Transverse colon (tissue), 4 donors: ENCODE measurements at regions not wholly inside any gene's neighbourhood (a gene's known extent, or its start where the extent isn't known, plus 50 kb on each side); places are given as distances from the start of the nearest gene placed in this dataset.

Experiments
- DNase-seq: peaks from one replicate; pipeline ENCODE4 v3.0.0-alpha.2; 2019
- H3K27ac ChIP-seq, 4 donors: fragments of 200-600 bp; sonication (generic); 2 replicates each; pipeline ENCODE4 v1.5.1; 2016 to 2018; ENCODE audit warnings: inconsistent platforms in 4 of 4
- H3K27me3 ChIP-seq: fragments of 200-600 bp; sonication (generic); 2 replicates; pipeline ENCODE4 v1.5.1; 2017; ENCODE audit warnings: inconsistent platforms
- H3K36me3 ChIP-seq, 4 donors: fragments of 200-600 bp; sonication (generic); 2 replicates each; pipeline ENCODE4 v1.5.1; 2017 to 2019; ENCODE audit warnings: inconsistent platforms in 4 of 4
- H3K4me1 ChIP-seq, 4 donors: fragments of 200-600 bp; sonication (generic); 2 replicates each; pipeline ENCODE4 v1.5.1; 2017 to 2020; ENCODE audit warnings: inconsistent platforms in 4 of 4
- H3K4me3 ChIP-seq, 4 donors: fragments of 200-600 bp; sonication (generic); 1 replicate in 1 of 4; 2 replicates in 3 of 4; pipeline versions ENCODE4 v1.5.1 to v1.6.1; 2017 to 2019; ENCODE audit warnings: inconsistent platforms in 4 of 4
- H3K9me3 ChIP-seq, 2 donors: fragments of 200-600 bp; sonication (generic); 2 replicates each; pipeline ENCODE4 v1.5.1; 2017 to 2019; ENCODE audit warnings: inconsistent platforms in 2 of 2
- EP300 ChIP-seq: sonication (generic); formaldehyde crosslinking; IDR thresholded peaks from one replicate; pipeline ENCODE4 v1.6.1; 2017; ENCODE audit warnings: antibody characterized with exemption, low read depth
- POLR2A ChIP-seq: fragments of 450-650 bp; IDR thresholded peaks from one replicate; pipeline ENCODE4 v1.6.1; 2016; ENCODE audit warnings: antibody characterized with exemption, mild to moderate bottlenecking, moderate library complexity
- POLR2AphosphoS5 ChIP-seq, 3 donors: sonication (generic); formaldehyde crosslinking; IDR thresholded peaks; one replicate each; pipeline ENCODE4 v1.6.1; 2016; ENCODE audit warnings: antibody characterized with exemption in 3 of 3
- WGBS, 2 donors: methylation state at CpG; one replicate each; pipeline ENCODE4 v1.1.5; 2018; ENCODE audit warnings: low coverage in 1 of 2; 5-methylcytosine and 5-hydroxymethylcytosine counted together
- in situ Hi-C, 4 donors: fragments of 200-750 bp; cut with MboI; loops; one replicate each; pipeline versions ENCODE4 v1.15.0 to v1.15.1; 2017; ENCODE audit warnings: low sequenced_read_pairs in 3 of 4, low pct_ligation_motif_present in 1 of 4, low pct_unique_long_range_greater_than_20kb in 1 of 4
- intact Hi-C: fragments of 100-400 bp; cut with DNase I; formaldehyde crosslinking; loops from one replicate; pipeline ENCODE4 v1.15.1; 2023; ENCODE audit warnings: low total_unique reads
- TF ChIP-seq, protein P1 (sequence below), 5 experiments: fragments of 200-600 bp in 3 of 5; fragments of 450-650 bp in 2 of 5; sonication (generic) in 3 of 5; IDR thresholded peaks; 1 replicate in 2 of 5; 2 replicates in 3 of 5; pipeline ENCODE4 v1.5.1; 2016 to 2017; ENCODE audit warnings: antibody characterized with exemption in 5 of 5, inconsistent platforms in 3 of 5, mild to moderate bottlenecking in 2 of 5, moderate library complexity in 1 of 5

DNA sequence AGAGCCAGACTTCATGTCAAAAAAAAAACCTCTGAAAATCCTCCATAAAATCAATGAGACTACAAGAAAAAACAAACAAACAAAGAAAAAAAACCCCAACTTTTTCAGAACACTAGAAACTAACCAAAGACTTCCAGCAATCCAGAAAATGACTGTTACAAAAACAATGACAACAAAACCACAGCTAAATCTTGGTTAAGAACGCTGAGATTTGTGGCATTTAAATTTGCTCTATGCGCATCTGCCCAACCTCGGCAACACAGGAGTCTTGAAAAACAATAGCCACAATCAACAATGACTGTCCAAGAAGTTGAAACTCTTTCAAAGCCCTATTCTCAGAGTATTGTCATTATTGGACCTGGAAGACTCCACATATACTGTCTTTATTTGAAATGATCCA lies 402.4 kb downstream of the ZFHX3 start:
- WGBS, 2 donors: 78 to 81% methylated on average over 3 of the region's 3 CpGs
- Histone ChIP-seq H3K9me3 (peaks cover 4 to 6% of the 10 kb centered on the region in 2 donors), H3K36me3 (no peaks in the 10 kb centered on the region), H3K27ac (no peak overlapping the region), H3K4me3 (no peak overlapping the region), H3K27me3 (no peaks in the 10 kb centered on the region), H3K4me1 (no peaks in the 10 kb centered on the region)
- intact Hi-C loops (no loop called here), in situ Hi-C loops (no loop called here)
- no peak for DNase-seq
- TF ChIP-seq POLR2A (no peak), POLR2AphosphoS5 (IDR thresholded peaks at IDR 0.05) (no peak), EP300 (no peak)
- TF ChIP-seq, protein P1, sequence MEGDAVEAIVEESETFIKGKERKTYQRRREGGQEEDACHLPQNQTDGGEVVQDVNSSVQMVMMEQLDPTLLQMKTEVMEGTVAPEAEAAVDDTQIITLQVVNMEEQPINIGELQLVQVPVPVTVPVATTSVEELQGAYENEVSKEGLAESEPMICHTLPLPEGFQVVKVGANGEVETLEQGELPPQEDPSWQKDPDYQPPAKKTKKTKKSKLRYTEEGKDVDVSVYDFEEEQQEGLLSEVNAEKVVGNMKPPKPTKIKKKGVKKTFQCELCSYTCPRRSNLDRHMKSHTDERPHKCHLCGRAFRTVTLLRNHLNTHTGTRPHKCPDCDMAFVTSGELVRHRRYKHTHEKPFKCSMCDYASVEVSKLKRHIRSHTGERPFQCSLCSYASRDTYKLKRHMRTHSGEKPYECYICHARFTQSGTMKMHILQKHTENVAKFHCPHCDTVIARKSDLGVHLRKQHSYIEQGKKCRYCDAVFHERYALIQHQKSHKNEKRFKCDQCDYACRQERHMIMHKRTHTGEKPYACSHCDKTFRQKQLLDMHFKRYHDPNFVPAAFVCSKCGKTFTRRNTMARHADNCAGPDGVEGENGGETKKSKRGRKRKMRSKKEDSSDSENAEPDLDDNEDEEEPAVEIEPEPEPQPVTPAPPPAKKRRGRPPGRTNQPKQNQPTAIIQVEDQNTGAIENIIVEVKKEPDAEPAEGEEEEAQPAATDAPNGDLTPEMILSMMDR (IDR thresholded peaks at IDR 0.05): no peak

DNA sequence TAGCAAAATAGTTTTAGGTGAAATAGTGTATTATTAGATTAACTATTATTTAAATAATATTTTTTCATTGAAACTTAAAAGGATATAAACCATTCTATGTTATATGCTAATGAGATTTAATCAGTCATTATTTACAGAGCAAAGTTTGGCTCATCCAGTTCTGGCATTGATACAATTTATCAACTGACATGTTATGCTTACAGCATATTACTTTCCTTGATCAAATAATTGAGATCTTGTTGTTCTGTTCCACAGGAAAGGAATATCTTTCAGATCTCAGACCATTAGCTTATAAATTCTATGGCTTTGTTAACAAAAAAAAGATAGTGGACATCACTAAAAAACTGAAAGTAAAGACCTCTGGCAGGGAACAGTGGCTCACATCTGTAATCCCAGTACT lies 403.0 kb downstream of the ZFHX3 start:
- H3K4me3 ChIP-seq: no peak overlapping the region
- no peaks in the 10 kb centered on the region for H3K36me3 ChIP-seq
- H3K27ac ChIP-seq: no peak overlapping the region
- intact Hi-C loops (no loop called here), in situ Hi-C loops (no loop called here)
- H3K27me3 ChIP-seq: no peaks in the 10 kb centered on the region
- TF ChIP-seq POLR2AphosphoS5 (IDR thresholded peaks at IDR 0.05) (no peak), POLR2A (no peak), EP300 (no peak)
- TF ChIP-seq, protein P1 (IDR thresholded peaks at IDR 0.05): no peak
- peaks cover 8 to 11% of the 10 kb centered on the region in 2 donors for H3K9me3 ChIP-seq
- DNase-seq: no peak
- no peaks in the 10 kb centered on the region for H3K4me1 ChIP-seq

DNA sequence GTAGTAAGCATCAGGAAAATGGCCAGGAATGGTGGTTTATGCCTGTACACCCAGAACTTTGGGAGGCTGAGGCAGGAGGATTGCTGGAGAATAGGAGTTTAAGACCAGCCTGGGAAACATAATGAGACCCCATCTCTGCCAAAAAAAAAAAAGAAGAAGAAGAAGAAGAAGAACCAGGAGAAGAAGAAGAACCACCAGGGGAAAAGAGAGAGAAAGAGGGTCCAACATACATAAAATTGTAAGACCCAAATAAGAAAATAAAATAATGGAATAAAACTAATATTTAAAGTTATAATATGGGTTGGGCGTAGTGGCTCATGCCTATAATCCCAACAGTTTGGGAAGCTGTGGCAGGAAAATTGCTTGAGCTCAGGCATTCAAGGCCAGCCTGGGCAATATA lies 408.4 kb downstream of the ZFHX3 start:
- in situ Hi-C loops (no loop called here), intact Hi-C loops (no loop called here)
- Histone ChIP-seq H3K27me3 (no peaks in the 10 kb centered on the region), H3K4me3 (no peak overlapping the region), H3K27ac (no peak overlapping the region), H3K9me3 (peaks cover 14 to 20% of the 10 kb centered on the region in 2 donors), H3K4me1 (peaks cover 0 to 5% (median 0%) of the 10 kb centered on the region in 4 donors), H3K36me3 (no peaks in the 10 kb centered on the region)
- no peak for TF ChIP-seq POLR2AphosphoS5 (IDR thresholded peaks at IDR 0.05)
- TF ChIP-seq, protein P1 (IDR thresholded peaks at IDR 0.05): no peak
- TF ChIP-seq POLR2A: no peak
- no peak for TF ChIP-seq EP300
- no peak for DNase-seq
- 83 to 97% methylated on average over 1 of the region's 1 CpG for WGBS, 2 donors

DNA sequence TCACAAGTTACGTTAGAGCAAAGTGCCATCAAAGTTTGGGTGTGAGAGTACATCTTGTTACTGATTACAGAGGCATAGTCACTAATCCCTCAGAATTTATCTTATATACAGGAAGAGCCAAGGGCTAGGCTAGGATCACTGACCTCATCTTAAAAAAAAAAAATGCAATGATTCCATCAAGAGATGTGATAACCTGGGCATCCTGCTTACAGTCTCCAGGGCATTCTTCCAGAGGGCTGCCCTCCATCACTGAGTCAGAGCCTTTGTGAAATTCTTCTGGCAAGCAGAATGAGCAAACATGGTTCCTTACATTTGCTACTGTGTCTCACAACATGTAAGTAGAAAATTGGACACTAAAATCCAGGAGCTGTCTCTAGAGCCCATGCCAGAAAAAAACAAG lies 410.6 kb downstream of the ZFHX3 start:
- TF ChIP-seq, protein P1 (IDR thresholded peaks at IDR 0.05): no peak
- no peak for TF ChIP-seq EP300
- TF ChIP-seq POLR2AphosphoS5 (IDR thresholded peaks at IDR 0.05): no peak
- TF ChIP-seq POLR2A: no peak
- Histone ChIP-seq H3K4me3 (no peak overlapping the region), H3K9me3 (peaks cover 14 to 20% of the 10 kb centered on the region in 2 donors), H3K27me3 (no peaks in the 10 kb centered on the region), H3K4me1 (peaks cover 0 to 5% (median 0%) of the 10 kb centered on the region in 4 donors), H3K27ac (no peak overlapping the region), H3K36me3 (no peaks in the 10 kb centered on the region)
- 53 to 67% methylated on average over 1 of the region's 1 CpG for WGBS, 2 donors
- no peak for DNase-seq
- in situ Hi-C loops (no loop called here), intact Hi-C loops (no loop called here)
